Germinal center (tissue), 1 donor: ENCODE measurements at regions not wholly inside any gene's neighbourhood (a gene's known extent, or its start where the extent isn't known, plus 50 kb on each side); places are given as distances from the start of the nearest gene placed in this dataset.
"Not testable (repeated sequence)": the region's sequence is repeated elsewhere in the genome, so short reads cannot be mapped to it uniquely, and the experiment has no call there.

Source experiments
- DNase-seq: peaks from one replicate; pipeline ENCODE4 v3.0.0; 2012; ENCODE audit warnings: mixed read lengths, low spot score

DNA sequence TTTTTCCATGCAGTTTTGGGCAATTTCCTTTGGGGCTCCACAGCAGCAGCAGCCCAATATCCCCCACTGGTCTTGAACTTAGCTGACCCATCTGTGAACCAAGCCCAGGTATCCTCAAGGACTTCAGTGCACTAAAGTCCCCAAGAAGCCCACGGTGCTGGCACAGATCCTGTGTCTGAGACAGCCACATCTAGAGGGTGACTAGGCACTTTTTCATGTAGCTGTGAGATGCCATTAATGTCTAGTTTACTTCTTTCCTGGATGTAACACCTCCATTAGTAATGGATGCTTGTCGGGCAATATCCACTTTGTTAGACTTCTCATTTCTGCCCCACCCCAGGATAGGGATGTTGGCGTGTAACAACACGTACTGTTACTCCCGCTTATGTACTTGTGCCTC is 117.9 kb downstream of the GPCPD1 start:
- DNase-seq, result no peak

DNA sequence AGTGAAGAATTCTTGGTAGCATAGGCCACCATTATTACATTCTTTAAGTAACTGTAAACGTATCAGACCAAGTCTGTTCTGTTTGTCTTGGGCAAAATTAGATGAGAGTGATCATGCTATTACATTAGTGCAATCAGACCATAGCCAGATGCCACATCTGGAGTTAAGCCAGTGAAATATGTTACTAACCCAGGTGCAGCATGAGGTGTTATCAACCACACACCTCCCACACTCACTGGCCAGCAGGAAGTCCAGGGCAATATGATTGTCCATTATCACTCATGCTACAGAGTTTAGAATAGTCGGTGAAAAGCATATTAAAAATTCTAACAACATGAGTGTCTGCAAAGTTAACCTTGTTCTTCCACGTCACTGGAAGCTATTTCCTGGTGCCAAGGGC is 119.4 kb downstream of the GPCPD1 start:
- no peak for DNase-seq

DNA sequence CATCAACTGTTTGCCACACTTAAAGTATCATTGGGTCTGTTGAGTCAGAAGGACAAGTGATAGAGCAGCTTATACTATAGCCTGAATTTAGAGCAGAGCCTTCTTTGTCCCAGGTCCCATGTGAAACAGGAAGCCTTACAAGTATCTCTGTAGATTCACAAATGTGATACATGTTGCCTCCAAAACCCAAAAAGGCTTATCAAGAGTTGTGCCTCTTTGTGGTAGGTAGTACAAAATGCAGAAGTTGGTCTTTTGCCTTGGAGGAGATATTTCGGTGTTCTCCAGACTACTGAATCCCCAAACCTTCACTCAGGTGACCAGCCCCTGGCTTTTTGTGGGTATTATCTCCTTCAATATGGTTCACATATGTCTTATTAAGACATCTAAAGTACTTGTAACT is 121.2 kb downstream of the GPCPD1 start:
- no peak for DNase-seq

DNA sequence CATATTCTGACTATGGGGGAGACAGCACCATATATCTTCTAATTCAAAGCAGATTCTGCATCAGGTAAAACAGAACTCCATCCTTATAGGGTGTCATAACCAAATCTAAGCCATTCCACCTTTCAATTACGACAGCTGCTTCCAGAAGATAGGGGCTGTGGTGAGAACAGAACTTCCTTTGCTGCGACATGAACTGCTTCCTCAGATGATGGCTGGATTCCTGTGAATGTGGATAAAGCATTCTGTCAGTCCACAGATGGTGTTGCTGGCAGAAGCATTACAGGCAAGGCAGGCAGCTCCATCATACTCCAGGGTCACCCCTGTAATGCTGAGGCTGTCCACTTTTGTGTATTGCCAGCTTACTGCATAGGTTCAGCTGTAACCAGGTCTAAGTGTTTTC is 122.0 kb downstream of the GPCPD1 start:
- no peak for DNase-seq

DNA sequence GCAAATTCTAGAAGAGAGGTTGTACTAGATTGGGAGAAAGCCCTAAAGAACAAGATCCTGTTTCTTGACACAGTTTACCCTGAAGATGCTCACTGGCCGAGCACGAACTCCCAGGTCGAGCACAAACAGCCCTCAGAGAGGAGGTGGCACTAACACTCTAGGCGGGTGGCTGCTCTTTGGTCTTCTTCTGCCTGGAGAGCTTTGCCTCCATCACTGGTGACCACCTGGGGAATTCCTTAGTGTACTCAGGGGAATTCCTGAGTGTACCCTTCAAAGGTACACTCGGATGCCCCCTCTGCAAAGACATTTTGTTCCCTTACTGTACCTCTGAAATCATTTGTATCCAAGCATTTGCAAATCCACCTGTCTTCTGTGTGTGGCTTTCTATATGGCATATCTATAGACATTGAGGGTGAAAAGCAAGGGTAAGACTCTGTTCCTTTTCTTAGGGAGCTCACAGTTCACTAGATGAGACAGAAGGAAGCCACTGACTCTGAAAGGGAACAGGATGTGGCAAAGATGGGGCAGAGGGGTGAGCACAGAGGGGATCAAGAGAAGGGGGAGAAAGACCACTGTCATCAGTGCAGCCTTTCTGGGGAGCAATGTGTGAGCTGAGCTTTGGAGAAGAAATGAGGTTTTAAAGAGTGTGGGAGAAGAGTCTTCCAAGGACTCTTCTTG is 124.3 kb downstream of the GPCPD1 start:
- no peak for DNase-seq

DNA sequence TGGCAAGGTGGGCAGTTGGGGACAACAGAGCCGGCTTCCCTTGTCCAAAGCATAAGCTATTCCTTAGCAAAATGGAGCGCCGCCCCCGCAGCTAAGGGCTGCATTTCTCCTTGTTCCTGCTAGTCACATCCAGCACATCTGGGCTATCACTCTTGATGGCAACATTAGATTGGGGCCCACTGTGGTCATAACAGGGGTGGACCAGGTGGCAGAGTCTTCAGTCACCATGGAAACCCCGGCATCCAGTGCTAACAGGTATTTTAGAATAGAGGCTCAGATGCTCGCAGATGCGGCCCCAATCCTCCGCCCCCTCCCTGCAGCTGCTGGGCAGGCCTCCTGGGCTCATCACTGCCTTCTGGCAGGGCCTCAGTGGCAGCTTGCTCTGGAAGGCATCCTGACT is 125.9 kb downstream of the GPCPD1 start:
- no peak for DNase-seq

DNA sequence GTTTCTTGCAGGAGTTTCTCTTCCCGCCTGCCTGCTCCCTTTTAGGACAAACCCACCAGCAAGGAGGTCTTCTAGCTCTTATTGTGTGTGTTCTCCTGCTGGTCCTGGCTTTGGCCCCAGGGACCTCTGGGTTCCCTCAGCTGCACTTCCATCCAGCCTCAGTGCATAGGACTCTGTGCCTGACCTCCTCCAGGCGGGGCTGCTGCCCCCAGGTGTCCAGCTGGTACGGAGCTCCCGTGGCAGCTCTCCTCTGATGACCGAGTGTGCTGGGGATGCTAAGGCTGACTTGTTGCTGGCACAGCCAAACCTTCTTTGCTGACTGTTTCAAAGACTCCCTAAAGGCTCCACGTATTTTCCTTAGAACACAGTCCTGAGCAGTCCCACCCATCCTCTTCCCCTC is 126.5 kb downstream of the GPCPD1 start:
- no peak for DNase-seq

DNA sequence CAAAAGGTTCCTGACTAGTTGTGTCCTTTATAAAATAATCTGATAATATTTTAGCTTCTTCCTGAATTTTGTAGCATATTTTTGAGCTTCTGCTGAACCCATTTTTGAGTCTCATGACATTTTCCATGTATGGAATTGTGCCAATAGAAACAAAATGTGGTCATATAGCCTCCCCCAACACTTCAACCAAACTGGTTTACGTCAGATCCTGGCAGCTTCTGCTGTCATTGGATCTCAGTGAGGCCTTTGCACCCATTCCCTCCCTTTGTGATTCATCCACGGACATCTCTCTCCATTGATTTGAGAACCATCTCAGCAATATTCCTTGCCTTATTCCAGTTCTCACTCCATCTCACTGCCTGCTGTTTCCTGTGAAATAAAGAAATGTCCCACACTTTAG is 128.0 kb downstream of the GPCPD1 start:
- DNase-seq, result no peak

DNA sequence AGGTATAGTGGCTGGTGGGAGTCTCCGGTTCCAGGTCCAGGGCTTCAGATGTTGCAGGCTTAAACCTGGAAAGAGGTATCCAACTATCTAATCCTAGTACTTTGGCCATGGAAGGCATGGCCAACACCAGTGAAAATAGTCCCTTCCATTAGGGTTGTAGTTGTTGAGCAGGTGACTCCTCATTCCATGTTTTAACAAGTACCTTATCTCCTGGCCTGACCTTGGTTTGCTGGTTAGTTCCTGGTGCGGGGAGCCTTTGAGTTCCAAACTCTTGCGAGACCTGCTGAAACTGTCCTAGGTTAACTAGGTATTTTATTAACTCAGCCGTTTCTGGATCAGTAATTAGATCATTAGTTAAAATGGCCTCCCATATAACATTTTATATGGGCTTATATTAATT is 128.9 kb downstream of the GPCPD1 start:
- no peak for DNase-seq

DNA sequence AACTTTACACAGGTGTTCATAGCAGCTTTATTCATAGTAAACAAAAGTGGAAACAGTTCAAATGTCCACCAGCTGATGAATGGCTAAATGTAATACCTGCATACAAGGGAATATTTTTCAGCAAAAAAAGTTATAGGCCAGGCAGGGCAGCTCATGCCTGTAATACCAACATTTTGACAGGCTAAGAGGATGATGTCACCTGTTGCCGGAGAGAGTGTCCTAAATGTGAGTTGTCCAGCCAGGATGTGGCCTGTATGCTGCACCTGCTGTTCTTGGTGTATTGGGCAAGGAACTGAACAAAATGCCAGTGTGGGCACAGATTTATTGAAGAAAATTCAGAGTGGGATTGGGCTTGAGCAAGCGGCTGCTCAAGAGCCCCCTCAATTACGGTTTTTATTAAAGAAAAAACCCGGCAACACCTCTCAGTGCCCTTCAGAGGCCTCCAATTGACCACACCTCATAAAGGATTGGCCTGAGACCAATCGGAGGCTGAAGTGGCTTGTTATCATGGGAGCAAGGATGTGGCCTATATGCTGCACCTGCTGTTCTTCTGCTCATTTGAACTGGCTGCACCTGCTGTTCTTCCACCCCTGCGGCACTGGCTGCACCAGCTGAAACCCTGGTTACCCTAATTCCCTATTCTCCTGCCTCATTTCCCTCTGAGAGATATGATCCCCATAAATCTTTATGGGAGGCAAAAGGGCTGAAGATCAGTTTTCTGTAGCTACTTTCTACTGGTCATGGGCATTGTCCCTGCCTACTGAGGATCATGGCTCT is 129.8 kb downstream of the GPCPD1 start:
- DNase-seq, result no peak

DNA sequence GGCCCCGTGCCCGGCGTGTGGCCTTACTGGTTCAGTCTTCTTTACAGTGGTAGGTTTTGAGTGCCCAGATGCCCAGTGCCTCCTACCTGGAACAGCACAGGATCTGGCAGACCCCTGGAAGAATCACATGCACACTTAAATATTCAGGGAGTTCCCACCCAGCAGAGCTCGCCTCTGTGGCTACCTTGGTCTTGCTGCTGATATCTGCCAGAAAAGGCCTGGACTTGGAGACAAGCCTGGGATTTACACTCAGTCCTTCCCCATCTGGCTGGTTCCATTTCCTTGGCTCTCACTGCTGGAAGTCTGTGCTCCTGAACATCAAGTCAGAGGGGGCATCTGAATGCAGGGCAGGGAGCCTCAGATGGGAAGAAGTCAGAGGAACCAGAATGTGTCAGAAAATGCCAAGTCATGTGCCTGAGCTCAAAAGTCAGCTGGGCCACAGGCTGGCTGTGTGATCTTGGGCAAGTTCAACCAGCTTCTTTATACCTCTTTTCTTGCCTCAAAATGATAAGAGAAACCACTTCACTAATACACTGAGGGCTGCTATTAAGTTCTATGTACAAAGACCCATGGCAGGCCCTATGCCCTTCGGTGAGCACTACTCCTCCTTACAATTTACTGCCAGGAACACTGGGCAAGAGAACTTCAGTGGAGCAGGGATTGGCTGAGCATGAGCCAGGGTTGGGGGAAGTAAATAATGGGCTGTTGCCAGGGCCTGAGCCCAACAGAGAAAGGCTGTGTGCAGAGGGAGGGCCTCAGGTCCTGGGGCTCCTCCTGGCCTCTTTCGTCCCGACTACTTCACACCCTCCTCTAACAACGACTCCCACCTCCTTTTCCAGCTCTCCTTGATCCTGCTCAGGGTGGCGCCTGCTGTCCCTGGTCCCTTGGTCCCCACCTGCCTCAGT is 135.9 kb downstream of the GPCPD1 start:
- DNase-seq, result no peak

DNA sequence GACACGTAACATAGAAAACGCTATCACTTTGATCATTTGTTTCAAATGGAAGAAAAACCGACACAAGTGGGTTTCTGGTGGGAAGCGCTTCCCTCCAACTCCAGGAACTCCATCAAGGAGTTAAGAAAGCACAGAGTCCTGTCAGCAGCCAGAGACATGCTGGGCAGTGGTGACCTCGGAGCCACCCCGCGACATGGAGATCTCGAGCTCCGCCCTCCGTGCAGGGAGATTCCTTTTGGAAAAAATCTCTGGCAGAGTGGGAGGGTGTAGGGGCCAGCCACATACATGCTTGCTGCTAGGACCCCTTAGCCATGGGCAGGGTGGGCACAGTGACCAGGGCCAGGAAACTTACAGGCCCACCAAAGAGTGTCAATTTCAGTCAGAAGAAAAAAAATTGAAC is 138.9 kb downstream of the GPCPD1 start:
- not testable (repeated sequence) for DNase-seq

DNA sequence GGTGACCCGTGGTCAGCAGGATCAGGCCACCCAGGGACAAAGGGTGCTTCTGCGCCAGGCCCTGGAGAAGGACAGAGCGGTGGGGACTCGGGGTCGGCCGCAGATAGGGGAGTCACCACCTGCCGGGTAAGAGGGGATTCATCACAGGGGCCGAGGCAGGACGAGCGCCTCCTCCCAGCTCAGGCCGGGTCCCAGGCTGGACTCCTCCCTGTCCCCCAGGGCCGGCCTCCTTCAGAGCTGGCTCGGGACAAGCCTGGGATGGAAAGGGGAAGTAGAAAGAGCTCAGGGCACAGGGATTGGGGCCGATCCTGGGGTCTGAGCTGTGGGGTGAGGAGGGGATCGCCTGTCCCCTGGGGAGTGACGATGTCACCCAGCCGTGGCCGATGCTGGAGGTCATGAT is 139.4 kb downstream of the GPCPD1 start:
- no peak for DNase-seq

DNA sequence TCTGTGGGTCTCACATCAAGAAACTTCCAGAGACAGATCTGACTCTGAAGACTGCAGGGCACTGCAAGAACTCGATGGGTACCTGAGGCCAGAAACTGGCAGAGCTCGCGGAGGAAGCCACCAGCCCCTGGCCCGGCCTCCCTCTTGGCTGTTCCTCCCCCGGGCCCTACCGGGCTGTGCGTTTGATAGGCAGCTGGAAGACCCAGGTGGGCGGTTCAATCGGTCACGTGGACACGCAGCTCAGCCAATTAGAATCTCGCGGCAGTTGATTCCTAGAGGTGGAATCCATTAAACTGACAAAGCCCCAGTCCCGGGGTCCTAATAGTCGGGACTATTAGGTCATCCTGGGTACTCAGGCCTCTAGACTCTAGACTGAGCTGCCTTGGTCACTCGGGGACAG is 139.9 kb downstream of the GPCPD1 start:
- DNase-seq, result no peak

DNA sequence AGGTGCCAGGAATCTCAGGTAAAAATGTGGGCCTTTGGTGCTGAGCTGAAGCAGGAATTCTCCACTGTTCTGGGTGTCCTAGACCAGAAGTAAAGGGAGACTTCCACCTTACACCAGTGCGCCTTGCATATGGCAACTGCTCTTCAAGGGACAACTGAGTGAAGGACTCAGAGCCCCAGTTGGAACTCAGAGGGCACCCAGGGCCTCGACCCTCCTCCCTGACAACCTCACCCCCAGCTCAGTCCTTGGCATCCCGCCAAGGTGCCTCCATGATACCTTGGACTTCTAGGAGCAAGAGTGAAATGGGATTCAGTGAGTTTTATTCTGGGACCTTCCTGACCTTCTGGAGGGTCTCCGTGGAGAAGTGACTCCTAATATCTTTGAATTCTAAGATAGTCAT is 140.3 kb downstream of the GPCPD1 start:
- no peak for DNase-seq

DNA sequence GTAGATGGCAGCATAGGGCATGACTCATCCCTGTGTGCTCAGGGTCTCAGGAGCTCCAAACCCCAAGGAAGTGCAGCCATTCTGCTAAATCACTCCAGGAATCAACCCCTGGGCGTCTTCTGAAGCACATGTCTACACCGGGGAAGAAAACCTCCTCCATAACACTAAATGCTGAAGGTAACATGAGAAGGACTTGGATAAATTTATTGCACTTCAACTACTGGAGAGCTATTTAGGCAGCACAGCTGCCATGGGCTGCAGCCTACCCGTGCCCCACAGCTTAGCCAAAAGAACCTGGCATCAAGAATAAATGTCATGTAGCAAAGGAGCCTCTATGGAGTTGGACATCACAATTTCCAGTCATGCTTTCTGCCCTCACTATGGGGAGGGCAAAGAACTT is 141.7 kb downstream of the GPCPD1 start:
- DNase-seq, result no peak

DNA sequence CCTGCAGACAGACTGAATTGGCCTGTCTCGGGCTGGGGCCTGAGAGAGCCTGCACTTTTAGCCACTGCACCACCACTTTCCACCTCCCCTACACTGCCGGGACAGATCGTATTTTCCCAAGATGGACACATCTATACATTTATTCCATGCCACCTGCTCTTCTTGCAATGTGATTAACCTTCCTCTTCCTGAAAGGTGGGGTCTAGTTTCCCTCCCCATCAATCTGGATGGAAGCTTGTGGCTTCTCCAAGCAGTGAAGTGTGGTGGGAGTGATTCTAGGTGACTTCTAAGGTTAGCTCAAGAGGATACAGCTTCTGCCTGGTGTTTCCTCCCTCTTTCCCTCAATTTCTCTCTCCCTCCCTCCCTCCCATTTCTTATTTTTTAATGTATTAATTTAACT is 143.7 kb downstream of the GPCPD1 start:
- no peak for DNase-seq

DNA sequence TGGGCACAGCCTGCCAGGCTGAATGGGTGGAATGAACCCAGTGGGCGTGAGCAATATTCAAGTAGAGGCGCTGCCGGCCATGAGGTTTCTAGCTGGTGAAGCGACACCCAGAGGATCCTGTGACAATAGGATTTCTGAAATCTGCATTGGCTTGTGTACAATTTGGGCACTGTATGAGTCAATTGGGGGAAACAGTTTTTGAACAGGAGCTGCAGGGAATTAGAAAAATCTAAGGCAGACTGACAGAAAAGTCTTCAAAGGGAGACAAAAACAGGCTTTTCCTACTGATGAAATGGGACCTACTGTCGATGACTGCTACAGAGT is 145.2 kb downstream of the GPCPD1 start:
- no peak for DNase-seq

DNA sequence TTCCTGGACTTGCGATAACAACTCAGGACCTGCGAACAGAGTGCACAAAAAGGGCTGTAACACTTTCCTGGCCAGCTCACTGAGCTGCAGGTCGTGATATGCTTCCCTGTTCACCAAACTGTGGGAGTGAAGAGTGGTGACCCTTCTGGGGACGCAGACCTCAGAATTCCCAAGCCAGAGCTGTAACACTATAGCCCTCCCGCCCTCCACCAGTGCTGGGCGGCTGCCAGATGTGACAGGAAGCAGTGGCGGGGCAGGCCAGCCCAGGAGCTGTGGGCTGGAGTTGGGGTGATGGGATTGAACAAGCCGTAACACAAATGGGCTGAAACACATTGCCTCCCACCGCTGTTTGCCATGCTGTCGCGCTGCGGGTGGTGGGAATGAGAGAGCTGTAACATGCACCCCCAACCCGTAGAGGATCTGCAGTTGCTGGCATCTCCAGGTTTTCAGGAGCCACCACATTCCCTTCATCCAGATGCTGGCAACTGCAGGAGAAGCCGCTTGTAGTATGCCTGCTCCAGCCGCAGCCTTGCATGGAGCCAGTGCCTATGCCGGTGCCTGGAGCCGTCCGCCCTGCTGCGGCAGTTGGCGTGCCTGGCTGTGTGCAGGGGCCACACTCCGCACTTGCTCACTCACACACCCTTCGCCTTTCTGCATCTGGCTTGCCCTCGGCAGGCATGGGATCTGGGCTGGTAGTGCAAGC is 145.8 kb downstream of the GPCPD1 start:
- no peak for DNase-seq

DNA sequence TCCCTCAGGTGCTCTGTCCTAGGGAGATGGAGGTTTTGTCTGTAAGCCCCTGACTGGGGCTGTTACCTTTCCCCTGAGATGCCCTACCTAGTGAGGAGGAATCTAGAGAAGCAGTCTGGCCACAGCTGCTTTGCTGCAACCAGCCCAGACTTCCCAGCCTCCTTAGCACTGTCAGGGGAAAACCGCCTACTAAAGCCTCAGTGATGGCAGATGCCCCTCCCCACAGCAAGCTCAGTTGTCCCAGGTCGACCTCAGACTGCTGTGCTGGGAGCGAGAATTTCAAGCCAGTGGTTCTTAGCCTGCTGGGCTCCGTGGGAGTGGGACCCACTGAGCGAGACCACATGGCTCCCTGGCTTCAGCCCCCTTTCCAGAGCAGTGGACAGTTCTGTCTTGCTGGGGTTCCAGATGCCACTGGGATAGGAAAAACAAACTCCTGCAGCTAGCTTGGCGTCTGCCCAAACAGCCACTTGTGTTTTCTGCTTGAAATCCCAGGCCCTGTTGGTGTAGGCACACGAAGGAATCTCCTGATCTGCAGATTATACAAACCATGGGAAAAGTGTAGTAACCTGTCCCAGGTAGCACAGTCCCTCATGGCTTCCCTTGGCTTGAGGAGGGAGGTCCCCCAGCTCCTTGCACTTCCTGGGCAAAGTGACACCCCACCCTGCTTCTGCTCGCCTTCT is 146.4 kb upstream of the PROKR2 start:
- no peak for DNase-seq

DNA sequence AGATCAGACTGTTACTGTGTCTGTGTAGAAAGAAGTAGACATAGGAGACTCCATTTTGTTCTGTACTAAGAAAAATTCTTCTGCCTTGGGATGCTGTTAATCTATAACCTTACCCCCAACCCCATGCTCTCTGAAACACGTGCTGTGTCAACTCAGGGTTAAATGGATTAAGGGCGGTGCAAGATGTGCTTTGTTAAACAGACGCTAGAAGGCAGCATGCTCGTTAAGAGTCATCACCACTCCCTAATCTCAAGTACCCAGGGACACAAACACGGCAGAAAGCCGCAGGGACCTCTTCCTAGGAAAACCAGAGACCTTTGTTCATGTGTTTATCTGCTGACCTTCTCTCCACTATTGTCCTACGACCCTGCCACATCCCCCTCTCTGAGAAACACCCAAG is 137.0 kb upstream of the PROKR2 start:
- DNase-seq, result not testable (repeated sequence)

DNA sequence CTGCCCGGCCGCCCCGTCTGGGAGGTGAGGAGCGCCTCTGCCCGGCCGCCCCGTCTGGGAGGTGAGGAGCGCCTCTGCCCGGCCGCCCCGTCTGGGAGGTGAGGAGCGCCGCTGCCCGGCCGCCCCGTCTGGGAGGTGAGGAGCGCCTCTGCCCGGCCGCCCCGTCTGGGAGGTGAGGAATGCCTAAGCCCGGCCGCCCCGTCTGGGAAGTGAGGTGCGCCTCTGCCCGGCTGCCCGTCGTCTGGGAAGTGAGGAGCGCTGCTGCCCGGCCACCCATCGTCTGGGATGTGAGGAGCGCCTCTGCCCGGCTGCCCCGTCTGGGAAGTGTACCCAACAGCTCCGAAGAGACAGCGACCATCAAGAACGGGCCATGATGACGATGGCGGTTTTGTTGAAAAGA is 136.6 kb upstream of the PROKR2 start:
- DNase-seq, result not testable (repeated sequence)
